Upper lobe of left lung (tissue), 4 donors: ENCODE measurements at regions not wholly inside any gene's neighbourhood (a gene's known extent, or its start where the extent isn't known, plus 50 kb on each side); places are given as distances from the start of the nearest gene placed in this dataset.
"Not testable (repeated sequence)": the region's sequence is repeated elsewhere in the genome, so short reads cannot be mapped to it uniquely, and the experiment has no call there.

Experiments
- CTCF ChIP-seq, 6 experiments: fragments of 450-650 bp in 4 of 6; fragments of 200-600 bp in 2 of 6; sonication (generic) in 2 of 6; IDR thresholded peaks; one replicate each; pipeline ENCODE4 v1.5.1; 2016 to 2019; ENCODE audit warnings: antibody characterized with exemption in 6 of 6
- EP300 ChIP-seq, 4 donors: sonication (generic); formaldehyde crosslinking; IDR thresholded peaks; one replicate each; pipeline ENCODE4 v1.5.1; 2017; ENCODE audit warnings: antibody characterized with exemption in 4 of 4, control low read depth in 2 of 4
- POLR2A ChIP-seq, 4 donors: fragments of 450-650 bp; IDR thresholded peaks; one replicate each; pipeline ENCODE4 v1.5.1; 2016 to 2017; ENCODE audit warnings: antibody characterized with exemption in 4 of 4, mild to moderate bottlenecking in 2 of 4
- POLR2AphosphoS5 ChIP-seq, 2 donors: sonication (generic); formaldehyde crosslinking; IDR thresholded peaks; one replicate each; pipeline ENCODE4 v1.5.1; 2017; ENCODE audit warnings: antibody characterized with exemption in 2 of 2

DNA sequence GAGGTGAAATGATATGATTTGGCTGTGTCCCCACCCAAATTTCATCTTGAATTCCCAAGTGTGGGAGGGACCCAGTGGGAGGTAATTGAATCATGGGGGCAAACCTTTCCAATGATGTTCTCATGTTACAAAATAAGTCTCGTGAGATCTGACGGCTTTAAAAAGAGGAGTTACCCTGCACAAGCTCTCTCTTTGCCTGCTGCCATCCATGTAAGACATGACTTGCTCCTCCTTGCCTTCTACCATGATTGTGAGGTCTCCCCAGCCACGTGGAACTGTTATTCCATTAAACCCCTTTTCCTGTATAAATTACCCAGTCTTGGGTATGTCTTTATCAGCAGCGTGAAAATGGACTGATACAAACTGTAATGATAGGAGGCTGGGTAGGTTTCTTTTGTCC, 145.1 kb downstream of the AKR1D1 start:
- TF ChIP-seq CTCF, POLR2AphosphoS5, POLR2A, EP300 (IDR thresholded peaks at IDR 0.05): not testable (repeated sequence)
